ENCODE measurements at regions not wholly inside any gene's neighbourhood (a gene's known extent, or its start where the extent isn't known, plus 50 kb on each side); places are given as distances from the start of the nearest gene placed in this dataset.

GRCh38 chr18:55031164-55031563 lies 71.9 kb upstream of the CCDC68 start:
- no peaks in the 10 kb centered on the region for H3K9me3 Mint-ChIP-seq
- WGBS (ENCODE audit: insufficient coverage) = 84% methylated on average over 2 of the region's 2 CpGs
- ATAC-seq (replicated peaks in 1 of 4) = no peak
- H3K36me3 Mint-ChIP-seq = no peaks in the 10 kb centered on the region
- POLR2A ChIA-PET = no interaction called here
- Histone ChIP-seq H3K27ac (ENCODE audit: low read length) (no peak overlapping the region), H3K9me3 (no peaks in the 10 kb centered on the region), H3K4me3 (ENCODE audit: control insufficient read depth in 1 of 2, extremely low read depth in 1 of 2, low read length in 1 of 2) (no peak overlapping the region), H3K4me1 (ENCODE audit: control insufficient read depth in 1 of 2, extremely low read depth in 1 of 2, insufficient read depth in 2 of 2, low read length in 2 of 2) (no peaks in the 10 kb centered on the region), H3K36me3 (ENCODE audit: control insufficient read depth in 2 of 2, extremely low read depth in 1 of 2, insufficient read depth in 1 of 2, low read length in 1 of 2) (no peaks in the 10 kb centered on the region), H3K27me3 (replicated peaks in 1 of 2; ENCODE audit: control insufficient read depth in 2 of 2, extremely low read depth in 1 of 2, insufficient read depth in 2 of 2, low read length in 1 of 2) (no peaks in the 10 kb centered on the region)
- H3K4me1 Mint-ChIP-seq = no peaks in the 10 kb centered on the region
- CTCF ChIA-PET = no interaction called here
- H3K4me3 Mint-ChIP-seq = no peak overlapping the region
- no peak for DNase-seq
- H3K27me3 Mint-ChIP-seq = peaks cover 4 to 7% of the 10 kb centered on the region in 2 donors
- no peak overlapping the region for H3K27ac Mint-ChIP-seq

DNA sequence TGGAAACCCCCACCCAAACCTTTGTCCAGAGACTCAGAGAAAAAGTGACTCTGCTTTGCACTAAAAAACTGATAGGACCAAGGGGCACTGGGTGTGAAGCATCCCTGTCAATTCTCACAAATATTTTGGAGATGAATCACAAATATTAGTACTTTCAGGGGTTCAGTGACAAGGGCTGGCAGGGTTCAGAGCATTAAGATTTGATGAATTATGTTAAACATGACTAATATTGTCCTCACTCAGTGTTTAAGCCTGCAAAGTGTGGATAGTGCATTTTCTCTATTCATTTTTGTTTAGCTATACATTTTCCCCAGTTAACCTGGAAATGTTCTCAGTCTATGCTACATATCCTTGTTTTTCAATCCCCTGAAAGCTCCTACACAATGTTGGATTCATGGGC lies 65.3 kb upstream of the CCDC68 start:
- Histone ChIP-seq H3K9me3 (no peaks in the 10 kb centered on the region), H3K27ac (ENCODE audit: low read length) (no peak overlapping the region), H3K27me3 (replicated peaks in 1 of 2; ENCODE audit: control insufficient read depth in 2 of 2, extremely low read depth in 1 of 2, insufficient read depth in 2 of 2, low read length in 1 of 2) (peaks cover 0 to 2% of the 10 kb centered on the region in 2 experiments), H3K36me3 (ENCODE audit: control insufficient read depth in 2 of 2, extremely low read depth in 1 of 2, insufficient read depth in 1 of 2, low read length in 1 of 2) (no peaks in the 10 kb centered on the region), H3K4me1 (ENCODE audit: control insufficient read depth in 1 of 2, extremely low read depth in 1 of 2, insufficient read depth in 2 of 2, low read length in 2 of 2) (no peaks in the 10 kb centered on the region), H3K4me3 (ENCODE audit: control insufficient read depth in 1 of 2, extremely low read depth in 1 of 2, low read length in 1 of 2) (no peak overlapping the region)
- no peaks in the 10 kb centered on the region for H3K9me3 Mint-ChIP-seq
- H3K27ac Mint-ChIP-seq = no peak overlapping the region
- H3K4me3 Mint-ChIP-seq = no peak overlapping the region
- H3K36me3 Mint-ChIP-seq = no peaks in the 10 kb centered on the region
- peaks cover 0 to 8% of the 10 kb centered on the region in 2 donors for H3K27me3 Mint-ChIP-seq
- no peaks in the 10 kb centered on the region for H3K4me1 Mint-ChIP-seq
- ChIA-PET POLR2A (interaction anchor here in 1 of 2 donors (0.6 kb wide), 1 partner anchor 11 kb away, joined by 3 read pairs; no protein-coding TSS in a partner anchor), CTCF (interaction anchor here in 1 of 2 donors (0.6 kb wide), 1 partner anchor 311 kb away, joined by 3 read pairs; no protein-coding TSS in a partner anchor)
- DNase-seq (no peak), ATAC-seq (replicated peaks in 1 of 4) (no peak)

- no peak overlapping the region for H3K27ac ChIP-seq (ENCODE audit: low read length)
- no peaks in the 10 kb centered on the region for H3K36me3 ChIP-seq (ENCODE audit: control insufficient read depth in 2 of 2, extremely low read depth in 1 of 2, insufficient read depth in 1 of 2, low read length in 1 of 2)
- peaks cover 0 to 10% of the 10 kb centered on the region in 2 donors for H3K27me3 Mint-ChIP-seq
- DNase-seq (no peak), ATAC-seq (replicated peaks in 1 of 4) (no peak)
- no peak overlapping the region for H3K27ac Mint-ChIP-seq
- ChIA-PET CTCF (no interaction called here), POLR2A (no interaction called here)
- H3K9me3 Mint-ChIP-seq = no peaks in the 10 kb centered on the region
- no peaks in the 10 kb centered on the region for H3K9me3 ChIP-seq
- H3K27me3 ChIP-seq (replicated peaks in 1 of 2; ENCODE audit: control insufficient read depth in 2 of 2, extremely low read depth in 1 of 2, insufficient read depth in 2 of 2, low read length in 1 of 2) = peaks cover 0 to 2% of the 10 kb centered on the region in 2 experiments
- no peaks in the 10 kb centered on the region for H3K36me3 Mint-ChIP-seq
- no peak overlapping the region for H3K4me3 ChIP-seq (ENCODE audit: control insufficient read depth in 1 of 2, extremely low read depth in 1 of 2, low read length in 1 of 2)
- no peaks in the 10 kb centered on the region for H3K4me1 ChIP-seq (ENCODE audit: control insufficient read depth in 1 of 2, extremely low read depth in 1 of 2, insufficient read depth in 2 of 2, low read length in 2 of 2)
- no peaks in the 10 kb centered on the region for H3K4me1 Mint-ChIP-seq
- no peak overlapping the region for H3K4me3 Mint-ChIP-seq
These were observed 59.3 kb upstream of the CCDC68 start for GRCh38 chr18:55018602-55019001.

GRCh38 chr18:55014095-55014494 lies 54.8 kb upstream of the CCDC68 start:
- WGBS (ENCODE audit: insufficient coverage) = 71% methylated on average over 1 of the region's 3 CpGs
- ATAC-seq (replicated peaks in 1 of 4) = no peak
- POLR2A ChIA-PET = no interaction called here

DNA sequence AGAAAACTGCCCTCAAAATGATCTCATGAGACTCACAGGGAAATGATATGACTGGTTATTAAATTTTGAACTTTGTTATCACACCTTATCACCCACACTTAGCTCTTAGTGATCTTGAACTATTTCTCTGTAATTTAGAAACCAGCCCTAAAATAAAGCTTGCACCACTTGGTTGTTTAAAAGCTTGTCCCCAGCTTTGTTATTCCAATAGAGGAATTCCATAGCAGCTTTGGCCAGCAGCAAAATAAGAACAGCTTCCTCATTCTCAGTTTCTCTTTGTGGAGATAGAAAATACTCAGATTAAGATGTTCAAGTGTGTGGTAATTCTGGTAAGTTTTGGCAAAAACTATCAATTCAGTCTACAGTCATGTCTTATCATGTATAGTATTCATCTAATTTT lies 54.4 kb upstream of the CCDC68 start:
- Histone ChIP-seq H3K4me1 (ENCODE audit: control insufficient read depth in 1 of 2, extremely low read depth in 1 of 2, insufficient read depth in 2 of 2, low read length in 2 of 2) (no peaks in the 10 kb centered on the region), H3K4me3 (ENCODE audit: control insufficient read depth in 1 of 2, extremely low read depth in 1 of 2, low read length in 1 of 2) (no peak overlapping the region), H3K36me3 (ENCODE audit: control insufficient read depth in 2 of 2, extremely low read depth in 1 of 2, insufficient read depth in 1 of 2, low read length in 1 of 2) (no peaks in the 10 kb centered on the region), H3K27ac (ENCODE audit: low read length) (no peak overlapping the region), H3K27me3 (replicated peaks in 1 of 2; ENCODE audit: control insufficient read depth in 2 of 2, extremely low read depth in 1 of 2, insufficient read depth in 2 of 2, low read length in 1 of 2) (no peaks in the 10 kb centered on the region), H3K9me3 (no peaks in the 10 kb centered on the region)
- Mint-ChIP-seq H3K27me3 (peaks cover 0 to 6% of the 10 kb centered on the region in 2 donors), H3K36me3 (no peaks in the 10 kb centered on the region), H3K4me1 (no peaks in the 10 kb centered on the region), H3K4me3 (no peak overlapping the region), H3K27ac (no peak overlapping the region), H3K9me3 (no peaks in the 10 kb centered on the region)
- ChIA-PET CTCF (no interaction called here), POLR2A (no interaction called here)
- ATAC-seq (replicated peaks in 1 of 4) = no peak
- no peak for DNase-seq

More at GRCh38 chr18:55014095-55014494, 54.8 kb upstream of the CCDC68 start:
- no peak for DNase-seq
- Histone ChIP-seq H3K27ac (ENCODE audit: low read length) (no peak overlapping the region), H3K27me3 (replicated peaks in 1 of 2; ENCODE audit: control insufficient read depth in 2 of 2, extremely low read depth in 1 of 2, insufficient read depth in 2 of 2, low read length in 1 of 2) (no peaks in the 10 kb centered on the region), H3K4me1 (ENCODE audit: control insufficient read depth in 1 of 2, extremely low read depth in 1 of 2, insufficient read depth in 2 of 2, low read length in 2 of 2) (no peaks in the 10 kb centered on the region), H3K36me3 (ENCODE audit: control insufficient read depth in 2 of 2, extremely low read depth in 1 of 2, insufficient read depth in 1 of 2, low read length in 1 of 2) (no peaks in the 10 kb centered on the region), H3K4me3 (ENCODE audit: control insufficient read depth in 1 of 2, extremely low read depth in 1 of 2, low read length in 1 of 2) (no peak overlapping the region), H3K9me3 (no peaks in the 10 kb centered on the region)
- Mint-ChIP-seq H3K36me3 (no peaks in the 10 kb centered on the region), H3K4me1 (no peaks in the 10 kb centered on the region), H3K4me3 (no peak overlapping the region), H3K27me3 (peaks cover 0 to 8% of the 10 kb centered on the region in 2 donors), H3K27ac (no peak overlapping the region), H3K9me3 (no peaks in the 10 kb centered on the region)
- CTCF ChIA-PET = no interaction called here

- Histone ChIP-seq H3K9me3 (no peaks in the 10 kb centered on the region), H3K27me3 (replicated peaks in 1 of 2; ENCODE audit: control insufficient read depth in 2 of 2, extremely low read depth in 1 of 2, insufficient read depth in 2 of 2, low read length in 1 of 2) (no peaks in the 10 kb centered on the region), H3K27ac (ENCODE audit: low read length) (no peak overlapping the region), H3K36me3 (ENCODE audit: control insufficient read depth in 2 of 2, extremely low read depth in 1 of 2, insufficient read depth in 1 of 2, low read length in 1 of 2) (no peaks in the 10 kb centered on the region), H3K4me3 (ENCODE audit: control insufficient read depth in 1 of 2, extremely low read depth in 1 of 2, low read length in 1 of 2) (no peak overlapping the region), H3K4me1 (ENCODE audit: control insufficient read depth in 1 of 2, extremely low read depth in 1 of 2, insufficient read depth in 2 of 2, low read length in 2 of 2) (no peaks in the 10 kb centered on the region)
- H3K27me3 Mint-ChIP-seq = peaks cover 2 to 12% of the 10 kb centered on the region in 2 donors
- DNase-seq = no peak
- no peaks in the 10 kb centered on the region for H3K9me3 Mint-ChIP-seq
- CTCF ChIA-PET = no interaction called here
- WGBS (ENCODE audit: insufficient coverage) = 74% methylated on average over 2 of the region's 3 CpGs
- no peak overlapping the region for H3K27ac Mint-ChIP-seq
- H3K4me1 Mint-ChIP-seq = no peaks in the 10 kb centered on the region
- ATAC-seq (replicated peaks in 1 of 4) = no peak
- H3K36me3 Mint-ChIP-seq = no peaks in the 10 kb centered on the region
- POLR2A ChIA-PET = no interaction called here
- H3K4me3 Mint-ChIP-seq = no peak overlapping the region
These were observed 53.8 kb upstream of the CCDC68 start for GRCh38 chr18:55013086-55013485.

DNA sequence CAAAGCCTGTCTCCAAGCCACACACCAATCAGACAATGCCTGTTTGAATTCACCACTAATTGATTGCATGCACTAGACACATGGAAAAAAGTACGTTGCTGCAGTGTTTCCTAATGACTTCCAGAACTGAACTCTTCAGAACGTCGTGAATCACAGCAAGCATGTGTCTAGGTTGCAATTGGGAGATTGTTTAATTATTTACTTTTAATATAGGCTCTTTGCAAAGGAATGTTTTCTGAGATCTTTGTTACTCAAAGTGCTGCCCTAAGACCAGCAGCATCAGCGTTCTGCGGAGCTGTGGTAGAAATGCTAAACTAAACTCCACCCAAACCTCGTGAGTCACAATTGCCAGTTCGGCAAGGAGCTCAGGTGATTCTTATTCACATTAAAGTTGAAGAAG lies 52.7 kb upstream of the CCDC68 start:
- Mint-ChIP-seq H3K4me1 (no peaks in the 10 kb centered on the region), H3K27ac (no peak overlapping the region), H3K27me3 (peaks cover 2 to 17% of the 10 kb centered on the region in 2 donors), H3K36me3 (no peaks in the 10 kb centered on the region), H3K4me3 (no peak overlapping the region), H3K9me3 (no peaks in the 10 kb centered on the region)
- no peak for ATAC-seq (replicated peaks in 1 of 4)
- Histone ChIP-seq H3K9me3 (no peaks in the 10 kb centered on the region), H3K27me3 (replicated peaks in 1 of 2; ENCODE audit: control insufficient read depth in 2 of 2, extremely low read depth in 1 of 2, insufficient read depth in 2 of 2, low read length in 1 of 2) (no peaks in the 10 kb centered on the region), H3K27ac (ENCODE audit: low read length) (no peak overlapping the region), H3K36me3 (ENCODE audit: control insufficient read depth in 2 of 2, extremely low read depth in 1 of 2, insufficient read depth in 1 of 2, low read length in 1 of 2) (no peaks in the 10 kb centered on the region), H3K4me1 (ENCODE audit: control insufficient read depth in 1 of 2, extremely low read depth in 1 of 2, insufficient read depth in 2 of 2, low read length in 2 of 2) (no peaks in the 10 kb centered on the region), H3K4me3 (ENCODE audit: control insufficient read depth in 1 of 2, extremely low read depth in 1 of 2, low read length in 1 of 2) (no peak overlapping the region)
- 60% methylated on average over 1 of the region's 7 CpGs for WGBS (ENCODE audit: insufficient coverage)
- ChIA-PET POLR2A (no interaction called here), CTCF (no interaction called here)
- no peak for DNase-seq

Measured in T-cell (primary cell).